ENCODE measurements at regions not wholly inside any gene's neighbourhood (a gene's known extent, or its start where the extent isn't known, plus 50 kb on each side); places are given as distances from the start of the nearest gene placed in this dataset.

- H3K4me3 ChIP-seq (ENCODE audit: low read length), result no peak overlapping the region
- 79% methylated on average over 4 of the region's 4 CpGs for WGBS
- intact Hi-C loops (cut with DNase I), result loop anchor here in 2 of 4 donors (5.0 kb wide), 1 partner anchor 420 kb away; the partner anchor contains the start of gene RHOU (in 2 of the 2)
- DNase-seq (no peak), ATAC-seq (no peak)
- H3K4me1 ChIP-seq (ENCODE audit: control insufficient read depth, insufficient read depth, low read length), result no peaks in the 10 kb centered on the region
- H3K9me3 ChIP-seq (ENCODE audit: control insufficient read depth, low read length), result no peaks in the 10 kb centered on the region
- H3K27me3 ChIP-seq (ENCODE audit: control insufficient read depth, insufficient read depth), result no peaks in the 10 kb centered on the region
- H3K27ac ChIP-seq (ENCODE audit: low read length), result no peak overlapping the region
Measured at GRCh38 chr1:229157480-229157879, 113.4 kb upstream of the RAB4A start.

DNA sequence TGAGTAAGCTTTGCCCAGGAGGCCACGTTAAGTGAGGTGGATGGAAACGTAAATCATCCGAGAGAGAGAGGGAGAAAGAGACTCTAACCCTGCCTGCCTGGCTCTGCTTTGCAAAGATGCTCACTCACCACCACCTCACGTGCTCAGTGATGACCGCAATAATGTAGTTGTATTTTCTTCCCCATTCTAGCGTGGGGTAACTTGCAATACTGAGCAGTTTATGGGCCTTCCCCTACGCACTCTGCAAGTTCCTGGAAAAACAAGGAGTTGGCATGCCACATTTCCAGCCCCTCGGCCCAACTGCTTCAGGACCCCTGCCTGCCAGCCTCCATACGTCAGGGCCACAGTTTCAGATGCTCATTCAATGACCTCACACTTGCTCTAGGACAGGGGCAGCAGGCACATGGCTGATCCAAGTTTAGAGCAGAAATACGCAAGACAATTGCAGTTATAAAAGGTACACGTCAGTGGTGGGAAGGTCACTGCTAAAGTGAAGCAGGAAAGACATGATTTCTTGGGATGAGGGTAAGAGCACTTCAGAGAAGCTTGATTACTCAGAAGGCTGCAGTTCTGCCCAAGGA, 112.5 kb upstream of the RAB4A start:
- intact Hi-C loops (cut with DNase I), result loop anchor here in 2 of 4 donors (5.0 kb wide), 1 partner anchor 421 kb away; the partner anchor contains the start of gene RHOU (in 2 of the 2)
- WGBS, result 72% methylated on average over 11 of the region's 11 CpGs
- Histone ChIP-seq H3K9me3 (ENCODE audit: control insufficient read depth, low read length) (no peaks in the 10 kb centered on the region), H3K27me3 (ENCODE audit: control insufficient read depth, insufficient read depth) (no peaks in the 10 kb centered on the region), H3K27ac (ENCODE audit: low read length) (no peak overlapping the region), H3K4me3 (ENCODE audit: low read length) (no peak overlapping the region), H3K4me1 (ENCODE audit: control insufficient read depth, insufficient read depth, low read length) (no peaks in the 10 kb centered on the region)
- ATAC-seq (peak; percentile 36 to 60), DNase-seq (peak in 2 of 3 donors; percentile 44 to 45)

DNA sequence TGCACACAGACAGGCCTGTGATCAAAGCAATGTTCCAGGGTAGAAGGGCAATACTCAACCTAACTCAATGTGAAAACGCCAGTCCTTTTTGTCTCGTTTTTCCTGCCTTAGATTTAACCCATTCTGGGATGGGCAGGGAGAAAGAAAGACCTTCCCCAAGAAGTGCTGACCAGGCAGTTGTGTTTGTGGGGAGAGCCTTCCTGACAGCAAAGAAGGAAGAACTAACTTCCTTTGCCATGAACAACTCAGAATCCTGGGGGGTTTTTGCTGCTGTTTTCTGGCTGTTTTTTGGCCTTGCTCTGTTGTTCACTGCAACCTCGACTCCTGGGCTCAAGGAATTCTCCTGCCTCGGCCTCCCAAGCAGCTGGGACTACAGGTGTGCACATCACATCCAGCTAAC, 112.0 kb upstream of the RAB4A start:
- H3K4me1 ChIP-seq (ENCODE audit: control insufficient read depth, insufficient read depth, low read length), result no peaks in the 10 kb centered on the region

DNA sequence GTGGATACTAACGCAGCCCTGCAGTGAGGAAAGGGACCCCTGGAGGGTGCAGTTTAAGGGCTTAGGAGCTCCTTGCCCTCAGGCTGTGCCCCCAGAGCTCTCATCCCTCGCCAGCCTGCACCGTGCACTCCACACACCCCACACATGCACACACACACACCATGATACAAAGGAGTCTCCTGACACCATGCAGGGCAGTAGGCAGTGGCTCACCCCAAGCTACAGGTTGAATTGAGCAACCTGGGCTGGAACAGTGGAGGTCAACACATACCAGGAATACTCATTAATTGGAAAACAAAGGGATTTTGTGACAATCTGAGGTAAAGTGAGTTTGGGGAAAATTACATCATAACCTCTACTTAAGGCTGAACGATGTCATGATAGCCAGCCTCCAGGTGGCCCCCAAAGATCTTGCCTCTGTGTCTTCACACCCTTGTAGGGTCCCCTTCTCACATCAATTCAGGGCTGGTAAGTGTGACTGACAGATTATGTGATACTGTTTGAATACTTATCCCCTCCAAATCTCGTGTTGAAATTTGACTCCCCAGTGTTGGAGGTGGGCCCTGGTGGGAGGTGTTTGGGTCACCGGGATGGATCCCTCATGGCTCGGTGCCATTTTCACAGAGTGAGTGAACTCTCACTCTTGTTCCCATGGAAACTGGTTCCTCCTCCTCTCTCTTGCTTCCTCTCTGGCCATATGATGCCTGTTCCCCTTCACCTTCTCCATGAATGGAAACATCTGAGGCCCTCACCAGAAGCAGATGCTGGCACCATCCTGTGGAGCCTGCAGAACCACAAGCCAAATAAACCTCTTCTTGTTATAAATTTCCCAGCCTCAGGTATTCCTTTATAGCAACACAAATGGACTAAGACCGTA, 111.0 kb upstream of the RAB4A start:
- ATAC-seq (no peak), DNase-seq (no peak)
- Histone ChIP-seq H3K27me3 (ENCODE audit: control insufficient read depth, insufficient read depth) (no peaks in the 10 kb centered on the region), H3K27ac (ENCODE audit: low read length) (no peak overlapping the region), H3K4me3 (ENCODE audit: low read length) (no peak overlapping the region), H3K9me3 (ENCODE audit: control insufficient read depth, low read length) (no peaks in the 10 kb centered on the region), H3K4me1 (ENCODE audit: control insufficient read depth, insufficient read depth, low read length) (no peaks in the 10 kb centered on the region)
- intact Hi-C loops (cut with DNase I), result loop anchor here in 2 of 4 donors (5.0 kb wide), 1 partner anchor 423 kb away; the partner anchor contains the start of gene RHOU (in 2 of the 2)
- 78% methylated on average over 8 of the region's 8 CpGs for WGBS

More for the DNA sequence above, 112.0 kb upstream of the RAB4A start:
- intact Hi-C loops (cut with DNase I), result loop anchor here in 2 of 4 donors (5.0 kb wide), 1 partner anchor 422 kb away; the partner anchor contains the start of gene RHOU (in 2 of the 2)
- DNase-seq (no peak), ATAC-seq (no peak)
- 53% methylated on average over 4 of the region's 4 CpGs for WGBS
- Histone ChIP-seq H3K4me3 (ENCODE audit: low read length) (no peak overlapping the region), H3K9me3 (ENCODE audit: control insufficient read depth, low read length) (no peaks in the 10 kb centered on the region), H3K27ac (ENCODE audit: low read length) (no peak overlapping the region), H3K27me3 (ENCODE audit: control insufficient read depth, insufficient read depth) (no peaks in the 10 kb centered on the region)

DNA sequence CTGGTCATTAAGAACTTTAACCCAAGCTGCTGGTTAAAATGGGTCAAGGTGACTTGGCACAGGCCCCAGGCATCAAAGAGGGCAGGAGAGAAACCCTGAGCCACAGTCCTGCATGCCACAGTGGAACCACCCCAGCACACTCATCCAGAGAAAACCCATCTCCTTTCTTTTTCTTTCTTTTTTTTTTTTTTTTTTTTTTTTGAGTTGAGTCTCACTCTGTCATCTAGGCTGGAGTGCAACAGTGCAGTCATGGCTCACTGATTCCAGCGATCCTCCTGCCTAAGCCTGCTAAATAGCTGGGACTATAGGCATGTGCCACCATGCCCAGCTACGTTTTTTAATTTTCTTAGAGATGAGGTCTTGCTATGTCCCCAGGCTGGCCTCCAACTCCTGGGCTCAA, 109.2 kb upstream of the RAB4A start:
- intact Hi-C loops (cut with DNase I), result no loop called here
- no peak overlapping the region for H3K4me3 ChIP-seq (ENCODE audit: low read length)
- WGBS, result 95% methylated on average over 2 of the region's 2 CpGs
- ATAC-seq, result no peak
- DNase-seq, result no peak
- H3K4me1 ChIP-seq (ENCODE audit: control insufficient read depth, insufficient read depth, low read length), result no peaks in the 10 kb centered on the region
- no peak overlapping the region for H3K27ac ChIP-seq (ENCODE audit: low read length)
- H3K27me3 ChIP-seq (ENCODE audit: control insufficient read depth, insufficient read depth), result no peaks in the 10 kb centered on the region
- no peaks in the 10 kb centered on the region for H3K9me3 ChIP-seq (ENCODE audit: control insufficient read depth, low read length)

DNA sequence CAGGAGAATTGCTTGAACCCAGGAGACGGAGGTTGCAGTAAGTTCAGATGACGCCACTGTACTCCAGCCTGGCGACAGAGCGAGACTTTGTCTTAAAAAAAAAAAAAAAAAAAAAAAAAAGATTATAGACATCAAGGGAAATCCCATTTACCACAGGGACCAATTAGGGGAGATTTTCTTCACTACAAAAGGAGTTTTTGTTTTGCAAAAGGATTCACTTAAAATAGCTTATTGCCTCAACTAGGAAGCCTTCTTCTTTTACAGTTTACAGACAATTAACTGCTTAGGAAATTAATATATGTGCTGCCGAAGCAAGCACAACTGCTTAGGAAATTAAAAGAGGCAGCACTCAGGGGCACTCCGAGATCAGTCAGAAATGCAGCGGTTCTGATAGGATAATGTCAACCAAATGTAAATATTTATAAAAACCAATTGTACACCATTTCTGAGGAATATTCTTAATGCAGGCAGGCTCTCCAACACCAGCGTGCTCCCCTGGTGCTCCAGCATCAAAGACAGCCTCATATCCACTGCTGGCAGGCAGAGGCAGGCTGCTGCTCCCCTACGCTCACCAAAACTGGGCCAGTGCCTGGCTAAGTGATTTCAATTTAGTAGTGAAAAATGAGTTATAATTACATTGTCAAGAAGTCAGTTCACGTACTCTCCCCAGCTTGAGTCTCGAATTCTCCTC, 107.9 kb upstream of the RAB4A start:
- Histone ChIP-seq H3K27me3 (ENCODE audit: control insufficient read depth, insufficient read depth) (no peaks in the 10 kb centered on the region), H3K9me3 (ENCODE audit: control insufficient read depth, low read length) (no peaks in the 10 kb centered on the region), H3K27ac (ENCODE audit: low read length) (no peak overlapping the region), H3K4me3 (ENCODE audit: low read length) (no peak overlapping the region), H3K4me1 (ENCODE audit: control insufficient read depth, insufficient read depth, low read length) (no peaks in the 10 kb centered on the region)
- WGBS, result 93% methylated on average over 11 of the region's 11 CpGs
- intact Hi-C loops (cut with DNase I), result no loop called here
- ATAC-seq (no peak), DNase-seq (no peak)

GRCh38 chr1:229164348-229164747, 106.6 kb upstream of the RAB4A start:
- H3K27ac ChIP-seq (ENCODE audit: low read length), result no peak overlapping the region
- no peaks in the 10 kb centered on the region for H3K27me3 ChIP-seq (ENCODE audit: control insufficient read depth, insufficient read depth)

GRCh38 chr1:229164836-229165735, 105.8 kb upstream of the RAB4A start:
- Histone ChIP-seq H3K9me3 (ENCODE audit: control insufficient read depth, low read length) (no peaks in the 10 kb centered on the region), H3K27ac (ENCODE audit: low read length) (no peak overlapping the region), H3K4me3 (ENCODE audit: low read length) (no peak overlapping the region), H3K4me1 (ENCODE audit: control insufficient read depth, insufficient read depth, low read length) (no peaks in the 10 kb centered on the region), H3K27me3 (ENCODE audit: control insufficient read depth, insufficient read depth) (no peaks in the 10 kb centered on the region)
- no peak for DNase-seq
- ATAC-seq, result no peak
- intact Hi-C loops (cut with DNase I), result no loop called here
- WGBS, result 70% methylated on average over 12 of the region's 12 CpGs

More at GRCh38 chr1:229164348-229164747, 106.6 kb upstream of the RAB4A start:
- ATAC-seq, result no peak
- intact Hi-C loops (cut with DNase I), result no loop called here
- DNase-seq, result no peak
- WGBS, result 82% methylated on average over 1 of the region's 1 CpG
- no peaks in the 10 kb centered on the region for H3K9me3 ChIP-seq (ENCODE audit: control insufficient read depth, low read length)
- no peaks in the 10 kb centered on the region for H3K4me1 ChIP-seq (ENCODE audit: control insufficient read depth, insufficient read depth, low read length)
- H3K4me3 ChIP-seq (ENCODE audit: low read length), result no peak overlapping the region

GRCh38 chr1:229167318-229167717, 103.6 kb upstream of the RAB4A start:
- DNase-seq (no peak), ATAC-seq (no peak)
- Histone ChIP-seq H3K4me3 (ENCODE audit: low read length) (no peak overlapping the region), H3K4me1 (ENCODE audit: control insufficient read depth, insufficient read depth, low read length) (no peaks in the 10 kb centered on the region), H3K27me3 (ENCODE audit: control insufficient read depth, insufficient read depth) (no peaks in the 10 kb centered on the region), H3K27ac (ENCODE audit: low read length) (no peak overlapping the region), H3K9me3 (ENCODE audit: control insufficient read depth, low read length) (no peaks in the 10 kb centered on the region)
- WGBS, result 83% methylated on average over 4 of the region's 4 CpGs
- intact Hi-C loops (cut with DNase I), result no loop called here

DNA sequence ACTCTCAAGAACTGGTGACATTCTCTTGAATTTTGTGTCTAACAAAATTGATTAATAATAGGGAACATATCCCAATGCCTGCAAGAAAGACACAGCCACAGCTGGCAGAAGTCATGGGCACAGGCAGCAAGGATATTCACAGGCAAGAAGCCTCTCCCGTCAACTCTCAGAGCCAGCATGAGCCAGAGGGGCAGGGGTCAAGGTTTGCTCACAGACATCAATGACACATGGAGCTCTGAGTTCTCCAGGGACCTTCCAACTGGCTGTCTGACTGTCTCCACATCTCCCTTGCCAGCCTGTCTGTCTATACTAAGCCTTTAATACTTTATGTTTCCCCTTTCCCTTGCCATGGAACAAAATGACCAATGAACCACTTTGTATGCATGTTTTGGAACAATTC, 101.5 kb upstream of the RAB4A start:
- Histone ChIP-seq H3K27me3 (ENCODE audit: control insufficient read depth, insufficient read depth) (no peaks in the 10 kb centered on the region), H3K27ac (ENCODE audit: low read length) (no peak overlapping the region), H3K4me1 (ENCODE audit: control insufficient read depth, insufficient read depth, low read length) (no peaks in the 10 kb centered on the region), H3K9me3 (ENCODE audit: control insufficient read depth, low read length) (no peaks in the 10 kb centered on the region), H3K4me3 (ENCODE audit: low read length) (no peak overlapping the region)
- 44% methylated on average over 1 of the region's 1 CpG for WGBS
- ATAC-seq (peak in 1 of 2 donors; percentile 36), DNase-seq (peak in 1 of 3 donors; percentile 53)
- intact Hi-C loops (cut with DNase I), result no loop called here

Measured in right cardiac atrium (tissue), 5 donors.